Caki2 (cell line): ENCODE measurements at regions not wholly inside any gene's neighbourhood (a gene's known extent, or its start where the extent isn't known, plus 50 kb on each side); places are given as distances from the start of the nearest gene placed in this dataset.
"Not testable (repeated sequence)": the region's sequence is repeated elsewhere in the genome, so short reads cannot be mapped to it uniquely, and the experiment has no call there.

Experiments
- DNase-seq: peaks from one replicate; pipeline ENCODE4 v3.0.0-alpha.2; 2015; ENCODE audit warnings: low read depth
- in situ Hi-C: cut with HindIII; loops from 2 replicates; pipeline ENCODE4 v1.10.0; 2016; ENCODE audit warnings: low sequenced_read_pairs, low pct_unique_long_range_greater_than_20kb, mixed read lengths

DNA sequence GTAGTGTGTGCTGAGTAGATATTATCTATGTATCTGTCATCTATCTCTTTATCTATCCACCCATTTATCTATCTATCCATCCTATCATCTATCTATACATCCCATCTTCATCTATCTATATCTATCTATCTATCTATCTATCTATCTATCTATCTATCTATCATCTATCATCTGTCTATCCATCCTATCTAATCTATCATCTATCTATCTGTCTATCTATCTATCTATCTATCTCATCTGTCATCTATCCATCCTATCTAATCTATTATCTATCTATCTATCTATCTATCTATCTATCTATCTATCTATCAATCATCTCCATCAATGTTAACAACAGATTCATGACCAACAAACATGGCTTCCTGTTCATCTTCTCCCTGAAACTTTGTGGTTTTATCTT is 90.5 kb upstream of the SLC24A3 start:
- no peak for DNase-seq
- in situ Hi-C loops = no loop called here

DNA sequence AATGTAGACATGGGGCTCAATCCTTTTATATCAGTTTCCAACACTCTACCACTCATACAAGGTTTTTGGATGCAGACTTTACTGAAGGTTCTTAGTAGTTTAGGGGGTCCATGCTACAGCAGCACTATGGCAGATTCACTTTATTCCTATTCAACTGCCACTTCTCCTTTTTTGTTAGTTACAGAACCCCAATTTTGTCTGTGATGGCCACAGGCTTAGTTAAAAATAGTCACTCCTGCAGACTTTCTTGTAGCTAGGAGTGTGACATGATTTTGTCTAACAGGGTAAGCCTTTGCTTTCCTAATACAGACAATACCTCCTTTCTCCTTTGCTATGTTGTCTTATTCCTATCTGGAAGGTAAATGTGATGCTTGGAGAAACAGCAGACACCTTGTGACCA is 90.0 kb upstream of the SLC24A3 start:
- in situ Hi-C loops = no loop called here
- DNase-seq = no peak

DNA sequence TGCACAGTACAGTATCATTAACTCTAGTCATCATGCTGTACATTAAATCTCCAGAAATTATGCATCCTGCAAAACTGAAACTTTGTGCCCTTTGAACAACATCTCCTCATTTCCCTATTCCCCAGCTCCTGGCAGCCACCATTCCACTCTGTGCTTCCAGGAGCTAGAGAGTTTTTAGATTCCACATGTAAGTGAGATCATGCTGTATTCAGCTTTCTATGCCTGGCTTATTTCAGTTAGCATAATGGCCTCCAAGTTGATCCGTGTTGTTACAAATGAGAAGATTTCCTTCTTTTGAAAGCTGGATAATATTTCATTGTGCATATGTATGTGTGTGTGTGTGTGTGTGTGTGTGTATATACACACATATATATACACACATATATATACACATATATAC is 86.9 kb upstream of the SLC24A3 start:
- in situ Hi-C loops = no loop called here
- no peak for DNase-seq

DNA sequence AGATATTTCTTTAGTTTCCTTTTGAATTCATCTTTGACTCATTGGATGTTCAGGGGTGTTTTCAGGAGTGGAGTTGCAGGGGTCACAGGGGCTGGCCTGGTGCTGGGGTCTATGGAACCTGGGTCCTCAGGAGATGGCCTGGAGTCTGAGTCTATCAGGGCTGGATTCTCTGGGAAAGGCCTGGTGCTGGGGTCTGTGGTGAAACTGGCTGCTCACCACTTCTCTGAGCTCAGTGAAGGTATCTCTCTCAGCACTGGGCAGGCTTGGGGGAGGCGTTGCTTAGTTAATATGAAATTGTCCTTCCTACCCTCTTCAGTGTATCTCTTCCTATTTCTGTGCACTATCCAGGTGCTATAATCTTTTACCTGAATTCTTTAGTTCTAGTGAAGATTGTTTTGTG is 83.1 kb upstream of the SLC24A3 start:
- DNase-seq = no peak
- in situ Hi-C loops = no loop called here

DNA sequence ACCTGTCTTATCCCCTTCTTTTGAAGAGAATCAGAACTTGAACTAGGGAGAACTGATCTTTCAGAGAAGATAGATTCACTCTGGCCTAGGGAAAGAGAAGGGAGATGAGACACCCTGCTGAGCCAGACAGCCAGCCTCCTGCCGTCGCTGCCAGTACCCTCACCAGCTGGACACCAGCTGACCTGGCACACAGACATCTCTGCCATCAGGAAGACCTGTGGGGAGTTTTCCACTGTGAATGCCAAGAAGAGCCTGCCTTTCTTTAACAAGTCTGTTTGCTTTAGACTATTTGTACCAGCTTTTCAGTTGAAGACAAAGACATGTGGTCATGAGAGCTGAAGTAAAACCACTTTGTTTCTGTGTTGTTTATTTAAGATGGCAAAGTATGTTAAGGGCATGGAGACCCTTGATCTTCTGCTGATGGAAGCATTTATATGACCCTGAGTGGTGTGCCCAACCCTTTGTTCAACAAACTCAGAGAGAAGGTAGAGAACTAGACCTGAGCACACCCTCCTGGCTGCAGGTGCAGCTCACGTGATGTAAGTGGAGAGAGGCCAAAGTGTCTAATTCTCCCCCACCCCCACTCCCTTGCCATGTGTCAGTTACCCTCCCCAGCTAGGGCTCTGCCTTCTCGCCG is 82.3 kb upstream of the SLC24A3 start:
- in situ Hi-C loops = no loop called here

DNA sequence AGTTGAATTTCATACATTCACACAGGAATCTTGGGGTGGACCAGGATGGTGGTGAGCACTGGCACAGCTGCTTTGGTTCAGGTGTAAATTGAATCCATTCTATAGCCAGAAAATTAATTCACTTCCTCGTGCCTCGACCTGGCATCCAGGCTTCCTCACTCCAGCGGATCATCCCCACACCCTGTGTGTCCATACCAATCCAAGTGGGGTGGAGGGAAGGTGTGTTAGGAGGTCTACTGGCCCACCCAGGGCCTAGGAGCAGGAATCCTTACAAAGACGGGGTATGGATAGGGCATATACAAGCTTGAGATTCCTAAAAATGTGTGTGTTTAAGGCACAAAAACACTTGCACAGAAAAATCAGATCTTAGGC is 81.8 kb upstream of the SLC24A3 start:
- no peak for DNase-seq
- in situ Hi-C loops = no loop called here

More for the DNA sequence above, 82.3 kb upstream of the SLC24A3 start:
- DNase-seq = no peak

DNA sequence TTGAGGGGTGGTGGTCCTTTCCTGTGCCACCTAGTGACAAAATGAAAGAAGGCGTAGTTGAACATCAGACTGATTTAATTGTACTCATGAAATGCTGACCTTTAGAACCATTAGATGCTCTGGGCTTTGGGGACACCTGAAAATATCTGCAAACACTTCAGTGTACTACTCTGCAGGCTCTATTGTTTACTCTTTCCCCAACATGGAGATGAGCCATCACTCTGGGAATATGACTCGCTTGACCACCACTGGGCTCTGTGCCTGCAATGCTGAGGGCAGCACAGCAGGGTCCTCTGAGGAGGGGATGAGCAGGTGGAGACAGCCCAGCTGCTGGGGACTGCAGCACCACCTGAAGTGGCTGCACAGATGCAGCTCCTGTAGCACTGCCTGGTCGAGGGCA is 74.8 kb upstream of the SLC24A3 start:
- no peak for DNase-seq
- in situ Hi-C loops = no loop called here

DNA sequence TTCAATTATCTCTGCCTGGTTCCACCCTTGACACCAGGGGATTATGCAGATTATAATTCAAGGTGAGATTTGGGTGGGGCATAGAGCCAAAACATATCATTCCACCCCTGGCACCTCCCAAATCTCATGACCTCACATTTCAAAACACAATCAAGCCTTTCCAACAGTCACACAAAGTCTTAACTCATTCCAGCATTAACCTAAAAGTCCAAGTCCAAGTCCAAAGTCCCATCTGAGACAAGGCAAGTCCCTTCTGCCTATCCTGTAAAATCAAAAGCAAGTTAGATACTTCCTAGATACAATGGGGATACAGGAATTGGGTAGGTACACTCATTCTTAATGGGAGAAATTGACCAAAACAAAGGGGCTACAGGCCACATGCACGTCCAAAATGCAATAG is 73.7 kb upstream of the SLC24A3 start:
- in situ Hi-C loops = no loop called here
- DNase-seq = no peak

DNA sequence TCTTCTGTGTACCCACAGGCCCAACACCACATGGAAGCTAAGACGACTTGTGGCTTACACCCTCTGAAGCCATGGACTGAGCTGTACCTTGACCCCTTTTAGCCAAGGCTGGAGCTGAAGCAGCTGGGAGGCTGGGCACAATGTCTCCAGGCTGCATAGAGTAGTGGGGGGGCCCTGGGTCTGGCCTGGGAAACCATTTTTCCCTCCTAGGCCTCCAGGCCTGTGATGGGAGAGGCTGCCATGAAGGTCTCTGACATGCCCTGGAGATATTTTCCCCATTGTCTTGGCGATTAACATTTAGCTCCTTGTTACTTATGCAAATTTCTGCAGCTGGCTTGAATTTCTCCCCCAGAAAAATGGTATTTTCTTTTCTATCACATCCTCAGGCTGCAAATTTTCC is 72.9 kb upstream of the SLC24A3 start:
- DNase-seq, in situ Hi-C loops: not testable (repeated sequence)

DNA sequence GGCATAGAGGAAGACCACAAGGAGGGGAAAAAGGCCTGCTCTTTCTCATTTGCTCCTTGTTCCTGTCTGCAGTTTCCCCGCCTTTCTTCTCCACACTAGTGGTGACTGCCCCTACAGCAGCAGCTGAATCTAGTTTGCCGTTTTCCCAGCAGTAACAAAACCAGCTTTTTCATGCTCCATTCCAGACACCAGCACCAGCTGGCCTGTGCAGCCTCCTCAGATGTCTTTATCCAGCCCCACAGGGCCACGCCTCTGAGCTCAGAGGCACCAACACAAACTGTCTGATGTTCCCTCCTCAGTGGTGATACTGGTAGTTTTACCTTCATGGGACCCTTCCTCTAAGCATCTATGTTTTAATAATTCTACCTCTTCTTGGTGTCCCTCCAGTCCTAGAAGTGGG is 70.4 kb upstream of the SLC24A3 start:
- in situ Hi-C loops = no loop called here
- no peak for DNase-seq

DNA sequence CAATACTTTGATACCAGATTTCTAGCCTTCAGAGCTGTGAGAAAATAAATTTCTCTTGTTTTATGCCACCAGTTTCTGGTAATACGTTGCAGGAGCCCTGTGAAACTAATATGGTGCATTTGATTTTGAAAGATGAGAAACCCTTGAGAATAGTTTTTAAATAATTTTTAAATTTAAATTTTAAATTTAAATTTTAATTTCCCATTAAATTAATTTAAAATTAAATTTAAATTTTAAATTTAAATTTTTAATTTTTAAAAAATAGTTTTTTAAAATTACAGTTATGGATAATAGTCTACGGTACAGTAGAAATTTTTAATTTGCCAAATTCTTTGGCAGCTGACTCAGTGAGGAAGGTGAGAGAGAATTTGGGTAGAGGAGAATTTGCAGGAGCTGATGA is 68.6 kb upstream of the SLC24A3 start:
- in situ Hi-C loops = no loop called here
- DNase-seq = no peak

DNA sequence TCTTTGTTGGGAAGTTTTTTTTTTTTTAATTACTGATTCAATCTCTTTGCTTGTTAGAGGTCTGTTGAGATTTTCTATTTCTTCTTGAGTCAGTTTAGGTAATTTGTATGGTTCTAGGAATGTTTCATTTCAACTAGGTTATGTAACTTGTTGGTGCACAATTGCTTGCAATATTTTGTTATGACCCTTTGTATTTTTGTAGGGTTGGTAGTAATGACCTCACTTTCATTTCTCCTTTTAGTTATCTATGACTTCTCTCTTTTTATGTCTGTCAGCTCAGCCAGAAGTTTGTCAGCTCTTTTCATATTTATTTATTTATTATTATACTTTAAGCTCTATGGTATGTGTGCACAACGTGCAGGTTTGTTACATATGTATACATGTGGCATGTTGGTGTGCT is 51.1 kb upstream of the SLC24A3 start:
- in situ Hi-C loops = no loop called here
- no peak for DNase-seq
